ENCODE measurements at regions not wholly inside any gene's neighbourhood (a gene's known extent, or its start where the extent isn't known, plus 50 kb on each side); places are given as distances from the start of the nearest gene placed in this dataset.

DNA sequence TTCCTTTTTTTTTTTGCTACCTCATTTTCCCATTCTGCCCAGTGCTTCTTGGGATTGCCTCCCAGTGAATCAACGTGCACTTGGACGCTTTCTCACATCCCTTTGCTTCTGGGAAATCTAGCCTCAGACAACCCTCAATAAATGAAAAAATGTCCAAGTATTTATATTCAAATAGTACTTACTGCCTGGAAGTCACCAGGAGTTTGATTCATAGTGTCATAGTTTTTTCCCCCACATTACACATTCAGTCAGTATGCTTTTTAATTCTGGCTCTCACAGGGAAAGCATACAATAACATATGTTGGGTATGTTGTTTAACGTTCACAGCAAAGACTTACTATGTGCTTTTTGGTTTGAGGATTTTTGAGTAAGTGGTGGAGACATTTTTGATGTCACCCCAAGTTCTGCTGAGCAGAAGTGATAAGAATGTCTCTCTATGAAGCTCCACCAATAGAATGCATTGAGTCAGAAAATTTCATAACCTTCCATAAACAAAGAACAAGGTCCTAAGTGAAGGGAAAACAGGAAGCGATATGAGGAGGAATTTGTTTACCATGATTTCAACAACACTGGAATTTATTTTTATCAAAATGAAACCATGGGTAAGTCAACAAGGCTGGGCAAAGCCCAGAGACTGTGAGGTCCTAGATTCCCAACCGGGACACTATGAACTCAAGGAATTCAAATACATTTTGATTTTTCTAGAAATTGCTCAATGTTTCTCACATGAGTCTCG lies 301.2 kb upstream of the BMP2 start:
- H3K4me1 ChIP-seq (ENCODE audit: control insufficient read depth in 1 of 2, insufficient read depth in 2 of 2, low read depth in 1 of 2, low read length in 1 of 2) = no peaks in the 10 kb centered on the region
- H3F3A ChIP-seq (replicated peaks; ENCODE audit: insufficient read depth) = no peaks in the 10 kb centered on the region
- no peak overlapping the region for H3K4me2 ChIP-seq
- DNase-seq = no peak
- TF ChIP-seq, protein P1, sequence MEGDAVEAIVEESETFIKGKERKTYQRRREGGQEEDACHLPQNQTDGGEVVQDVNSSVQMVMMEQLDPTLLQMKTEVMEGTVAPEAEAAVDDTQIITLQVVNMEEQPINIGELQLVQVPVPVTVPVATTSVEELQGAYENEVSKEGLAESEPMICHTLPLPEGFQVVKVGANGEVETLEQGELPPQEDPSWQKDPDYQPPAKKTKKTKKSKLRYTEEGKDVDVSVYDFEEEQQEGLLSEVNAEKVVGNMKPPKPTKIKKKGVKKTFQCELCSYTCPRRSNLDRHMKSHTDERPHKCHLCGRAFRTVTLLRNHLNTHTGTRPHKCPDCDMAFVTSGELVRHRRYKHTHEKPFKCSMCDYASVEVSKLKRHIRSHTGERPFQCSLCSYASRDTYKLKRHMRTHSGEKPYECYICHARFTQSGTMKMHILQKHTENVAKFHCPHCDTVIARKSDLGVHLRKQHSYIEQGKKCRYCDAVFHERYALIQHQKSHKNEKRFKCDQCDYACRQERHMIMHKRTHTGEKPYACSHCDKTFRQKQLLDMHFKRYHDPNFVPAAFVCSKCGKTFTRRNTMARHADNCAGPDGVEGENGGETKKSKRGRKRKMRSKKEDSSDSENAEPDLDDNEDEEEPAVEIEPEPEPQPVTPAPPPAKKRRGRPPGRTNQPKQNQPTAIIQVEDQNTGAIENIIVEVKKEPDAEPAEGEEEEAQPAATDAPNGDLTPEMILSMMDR (IDR thresholded peaks at IDR 0.05) = no peak
- TF ChIP-seq, protein P2, sequence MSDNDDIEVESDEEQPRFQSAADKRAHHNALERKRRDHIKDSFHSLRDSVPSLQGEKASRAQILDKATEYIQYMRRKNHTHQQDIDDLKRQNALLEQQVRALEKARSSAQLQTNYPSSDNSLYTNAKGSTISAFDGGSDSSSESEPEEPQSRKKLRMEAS (IDR thresholded peaks at IDR 0.05; ENCODE audit: low read depth) = no peak
- TF ChIP-seq, protein P3, sequence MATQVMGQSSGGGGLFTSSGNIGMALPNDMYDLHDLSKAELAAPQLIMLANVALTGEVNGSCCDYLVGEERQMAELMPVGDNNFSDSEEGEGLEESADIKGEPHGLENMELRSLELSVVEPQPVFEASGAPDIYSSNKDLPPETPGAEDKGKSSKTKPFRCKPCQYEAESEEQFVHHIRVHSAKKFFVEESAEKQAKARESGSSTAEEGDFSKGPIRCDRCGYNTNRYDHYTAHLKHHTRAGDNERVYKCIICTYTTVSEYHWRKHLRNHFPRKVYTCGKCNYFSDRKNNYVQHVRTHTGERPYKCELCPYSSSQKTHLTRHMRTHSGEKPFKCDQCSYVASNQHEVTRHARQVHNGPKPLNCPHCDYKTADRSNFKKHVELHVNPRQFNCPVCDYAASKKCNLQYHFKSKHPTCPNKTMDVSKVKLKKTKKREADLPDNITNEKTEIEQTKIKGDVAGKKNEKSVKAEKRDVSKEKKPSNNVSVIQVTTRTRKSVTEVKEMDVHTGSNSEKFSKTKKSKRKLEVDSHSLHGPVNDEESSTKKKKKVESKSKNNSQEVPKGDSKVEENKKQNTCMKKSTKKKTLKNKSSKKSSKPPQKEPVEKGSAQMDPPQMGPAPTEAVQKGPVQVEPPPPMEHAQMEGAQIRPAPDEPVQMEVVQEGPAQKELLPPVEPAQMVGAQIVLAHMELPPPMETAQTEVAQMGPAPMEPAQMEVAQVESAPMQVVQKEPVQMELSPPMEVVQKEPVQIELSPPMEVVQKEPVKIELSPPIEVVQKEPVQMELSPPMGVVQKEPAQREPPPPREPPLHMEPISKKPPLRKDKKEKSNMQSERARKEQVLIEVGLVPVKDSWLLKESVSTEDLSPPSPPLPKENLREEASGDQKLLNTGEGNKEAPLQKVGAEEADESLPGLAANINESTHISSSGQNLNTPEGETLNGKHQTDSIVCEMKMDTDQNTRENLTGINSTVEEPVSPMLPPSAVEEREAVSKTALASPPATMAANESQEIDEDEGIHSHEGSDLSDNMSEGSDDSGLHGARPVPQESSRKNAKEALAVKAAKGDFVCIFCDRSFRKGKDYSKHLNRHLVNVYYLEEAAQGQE (IDR thresholded peaks at IDR 0.05; ENCODE audit: low read depth, low read length) = no peak
- TF ChIP-seq, protein P4, sequence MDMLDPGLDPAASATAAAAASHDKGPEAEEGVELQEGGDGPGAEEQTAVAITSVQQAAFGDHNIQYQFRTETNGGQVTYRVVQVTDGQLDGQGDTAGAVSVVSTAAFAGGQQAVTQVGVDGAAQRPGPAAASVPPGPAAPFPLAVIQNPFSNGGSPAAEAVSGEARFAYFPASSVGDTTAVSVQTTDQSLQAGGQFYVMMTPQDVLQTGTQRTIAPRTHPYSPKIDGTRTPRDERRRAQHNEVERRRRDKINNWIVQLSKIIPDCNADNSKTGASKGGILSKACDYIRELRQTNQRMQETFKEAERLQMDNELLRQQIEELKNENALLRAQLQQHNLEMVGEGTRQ (IDR thresholded peaks at IDR 0.05; ENCODE audit: borderline replicate concordance, low read depth, low read length) = no peak
- TF ChIP-seq TCF12 (IDR thresholded peaks at IDR 0.05) (no peak), FOXJ3 (CRISPR knock-in tag; IDR thresholded peaks at IDR 0.05) (no peak), JUND (IDR thresholded peaks at IDR 0.05) (no peak), TEAD4 (IDR thresholded peaks at IDR 0.05; ENCODE audit: borderline replicate concordance, insufficient read depth) (no peak), RAD21 (IDR thresholded peaks at IDR 0.05; ENCODE audit: low read length) (no peak), MEF2A (IDR thresholded peaks at IDR 0.05; ENCODE audit: borderline replicate concordance, low read depth) (no peak), RCOR1 (IDR thresholded peaks at IDR 0.05; ENCODE audit: low read length) (no peak), NRF1 (IDR thresholded peaks at IDR 0.05; ENCODE audit: low read depth, low read length) (no peak), EP300 (IDR thresholded peaks at IDR 0.05; ENCODE audit: borderline replicate concordance in 1 of 2, low read depth in 1 of 2, low read length in 1 of 2) (no peak), ELF1 (IDR thresholded peaks at IDR 0.05) (no peak)
- TF ChIP-seq, protein P5, sequence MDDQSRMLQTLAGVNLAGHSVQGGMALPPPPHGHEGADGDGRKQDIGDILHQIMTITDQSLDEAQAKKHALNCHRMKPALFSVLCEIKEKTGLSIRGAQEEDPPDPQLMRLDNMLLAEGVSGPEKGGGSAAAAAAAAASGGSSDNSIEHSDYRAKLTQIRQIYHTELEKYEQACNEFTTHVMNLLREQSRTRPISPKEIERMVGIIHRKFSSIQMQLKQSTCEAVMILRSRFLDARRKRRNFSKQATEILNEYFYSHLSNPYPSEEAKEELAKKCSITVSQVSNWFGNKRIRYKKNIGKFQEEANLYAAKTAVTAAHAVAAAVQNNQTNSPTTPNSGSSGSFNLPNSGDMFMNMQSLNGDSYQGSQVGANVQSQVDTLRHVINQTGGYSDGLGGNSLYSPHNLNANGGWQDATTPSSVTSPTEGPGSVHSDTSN (IDR thresholded peaks at IDR 0.05) = no peak
- no peaks in the 10 kb centered on the region for H3K9me3 ChIP-seq
- no peaks in the 10 kb centered on the region for H3K9me2 ChIP-seq
- ChIA-PET CTCF (interaction anchor here (0.7 to 1.0 kb wide), 2 partner anchors 910 to 938 kb away, joined by 3 read pairs; no protein-coding TSS in a partner anchor), POLR2A (no interaction called here)
- no peaks in the 10 kb centered on the region for H4K20me1 ChIP-seq (ENCODE audit: insufficient read depth)
- no peak overlapping the region for H3K9ac ChIP-seq
- no peak overlapping the region for H3K27ac ChIP-seq (ENCODE audit: low read depth in 2 of 2, low read length in 1 of 2)
- no peaks in the 10 kb centered on the region for H3K79me2 ChIP-seq (ENCODE audit: insufficient read depth)
- no peak overlapping the region for H3K4me3 ChIP-seq (ENCODE audit: low read depth in 2 of 2, low read length in 1 of 2)
- no peaks in the 10 kb centered on the region for H3K27me3 ChIP-seq (ENCODE audit: insufficient read depth)
- H3K36me3 ChIP-seq (replicated peaks in 1 of 2; ENCODE audit: control insufficient read depth in 1 of 2, insufficient read depth in 2 of 2, low read length in 1 of 2) = no peaks in the 10 kb centered on the region
- H2AFZ ChIP-seq (ENCODE audit: low read depth) = no peak overlapping the region
- whole genome bisulfite sequencing (ENCODE audit: low lambda C conversion rate) = 8% methylated on average over 6 of the region's 6 CpGs

Data from SK-N-SH (cell line).